ENCODE measurements at regions not wholly inside any gene's neighbourhood (a gene's known extent, or its start where the extent isn't known, plus 50 kb on each side); places are given as distances from the start of the nearest gene placed in this dataset.

- WGBS: 55% methylated on average over 2 of the region's 2 CpGs
- Histone ChIP-seq H3K4me3 (no peak overlapping the region), H3K27ac (replicated peaks in 1 of 4) (no peak overlapping the region), H3K27me3 (no peaks in the 10 kb centered on the region), H3K9me3 (no peaks in the 10 kb centered on the region), H3K36me3 (no peaks in the 10 kb centered on the region), H3K4me1 (no peaks in the 10 kb centered on the region)
- TF ChIP-seq, protein P1, sequence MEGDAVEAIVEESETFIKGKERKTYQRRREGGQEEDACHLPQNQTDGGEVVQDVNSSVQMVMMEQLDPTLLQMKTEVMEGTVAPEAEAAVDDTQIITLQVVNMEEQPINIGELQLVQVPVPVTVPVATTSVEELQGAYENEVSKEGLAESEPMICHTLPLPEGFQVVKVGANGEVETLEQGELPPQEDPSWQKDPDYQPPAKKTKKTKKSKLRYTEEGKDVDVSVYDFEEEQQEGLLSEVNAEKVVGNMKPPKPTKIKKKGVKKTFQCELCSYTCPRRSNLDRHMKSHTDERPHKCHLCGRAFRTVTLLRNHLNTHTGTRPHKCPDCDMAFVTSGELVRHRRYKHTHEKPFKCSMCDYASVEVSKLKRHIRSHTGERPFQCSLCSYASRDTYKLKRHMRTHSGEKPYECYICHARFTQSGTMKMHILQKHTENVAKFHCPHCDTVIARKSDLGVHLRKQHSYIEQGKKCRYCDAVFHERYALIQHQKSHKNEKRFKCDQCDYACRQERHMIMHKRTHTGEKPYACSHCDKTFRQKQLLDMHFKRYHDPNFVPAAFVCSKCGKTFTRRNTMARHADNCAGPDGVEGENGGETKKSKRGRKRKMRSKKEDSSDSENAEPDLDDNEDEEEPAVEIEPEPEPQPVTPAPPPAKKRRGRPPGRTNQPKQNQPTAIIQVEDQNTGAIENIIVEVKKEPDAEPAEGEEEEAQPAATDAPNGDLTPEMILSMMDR (IDR thresholded peaks at IDR 0.05): no peak
- no peak for TF ChIP-seq POLR2AphosphoS5 (IDR thresholded peaks at IDR 0.05)
- no peak for TF ChIP-seq POLR2A (IDR thresholded peaks at IDR 0.05; ENCODE audit: low read depth)
- no peak for TF ChIP-seq EP300 (IDR thresholded peaks at IDR 0.05)
- intact Hi-C loops (cut with DNase I): no loop called here
- DNase-seq (ENCODE audit: extremely low spot score): no peak
These were observed 394.8 kb downstream of the PID1 start for GRCh38 chr2:228876276-228876675.

DNA sequence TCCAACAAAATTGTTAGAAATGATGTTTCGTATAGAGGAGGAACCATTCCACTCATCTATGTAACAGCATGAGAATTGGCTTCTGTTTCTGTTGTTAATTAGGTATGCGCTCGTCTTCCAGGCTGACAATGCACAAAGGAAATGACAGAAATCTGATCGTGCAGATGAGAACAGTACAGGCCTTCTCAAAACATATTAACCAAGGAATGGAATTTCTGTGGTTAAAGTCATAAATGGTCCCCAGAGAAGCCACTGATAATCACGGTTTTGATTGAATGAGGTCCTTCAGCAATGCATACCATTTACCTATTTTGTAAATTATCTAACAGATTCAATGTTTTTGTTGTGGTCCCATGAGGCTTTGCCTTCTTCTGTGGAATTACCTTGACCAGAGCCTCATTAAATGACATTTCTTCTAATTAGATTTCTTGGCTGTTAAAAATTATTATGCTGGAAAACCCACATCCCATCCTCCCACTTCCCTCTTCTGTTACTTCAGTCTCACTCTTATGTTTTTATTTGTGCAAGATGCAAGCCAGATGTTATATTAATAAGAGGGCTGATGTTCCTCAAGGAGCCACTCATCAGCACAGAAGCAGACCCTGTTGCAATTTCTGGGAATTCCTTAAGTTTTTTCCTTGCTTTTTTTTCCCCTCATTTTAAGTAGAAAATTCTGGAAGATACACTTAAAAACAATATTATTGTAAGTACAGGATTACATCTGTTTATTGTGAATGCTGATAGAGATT, 395.8 kb downstream of the PID1 start:
- 80% methylated on average over 5 of the region's 5 CpGs for WGBS
- H3K4me1 ChIP-seq: no peaks in the 10 kb centered on the region
- H3K27me3 ChIP-seq: no peaks in the 10 kb centered on the region
- TF ChIP-seq, protein P1 (IDR thresholded peaks at IDR 0.05): no peak
- TF ChIP-seq POLR2AphosphoS5 (IDR thresholded peaks at IDR 0.05): no peak
- no peak for TF ChIP-seq POLR2A (IDR thresholded peaks at IDR 0.05; ENCODE audit: low read depth)
- H3K9me3 ChIP-seq: no peaks in the 10 kb centered on the region
- no peak overlapping the region for H3K27ac ChIP-seq (replicated peaks in 1 of 4)
- DNase-seq (ENCODE audit: extremely low spot score): no peak
- H3K4me3 ChIP-seq: no peak overlapping the region
- H3K36me3 ChIP-seq: no peaks in the 10 kb centered on the region
- intact Hi-C loops (cut with DNase I): no loop called here

- Histone ChIP-seq H3K9me3 (no peaks in the 10 kb centered on the region), H3K27me3 (no peaks in the 10 kb centered on the region), H3K4me3 (no peak overlapping the region), H3K27ac (replicated peaks in 1 of 4) (no peak overlapping the region), H3K4me1 (no peaks in the 10 kb centered on the region), H3K36me3 (no peaks in the 10 kb centered on the region)
- DNase-seq (ENCODE audit: extremely low spot score): no peak
- intact Hi-C loops (cut with DNase I): no loop called here
- no peak for TF ChIP-seq POLR2A (IDR thresholded peaks at IDR 0.05; ENCODE audit: low read depth)
- TF ChIP-seq, protein P1 (IDR thresholded peaks at IDR 0.05): no peak
- no peak for TF ChIP-seq EP300 (IDR thresholded peaks at IDR 0.05)
- 74% methylated on average over 4 of the region's 4 CpGs for WGBS
These were observed 400.1 kb downstream of the PID1 start for GRCh38 chr2:228871012-228871411.

- H3K27ac ChIP-seq (replicated peaks in 1 of 4): no peak overlapping the region
- no peak for DNase-seq (ENCODE audit: extremely low spot score)
- no peaks in the 10 kb centered on the region for H3K9me3 ChIP-seq
- no peaks in the 10 kb centered on the region for H3K4me1 ChIP-seq
- H3K36me3 ChIP-seq: no peaks in the 10 kb centered on the region
- intact Hi-C loops (cut with DNase I): no loop called here
- no peaks in the 10 kb centered on the region for H3K27me3 ChIP-seq
- H3K4me3 ChIP-seq: no peak overlapping the region
- TF ChIP-seq POLR2AphosphoS5 (IDR thresholded peaks at IDR 0.05) (no peak), POLR2A (IDR thresholded peaks at IDR 0.05; ENCODE audit: low read depth) (no peak), EP300 (IDR thresholded peaks at IDR 0.05) (no peak)
- TF ChIP-seq, protein P1 (IDR thresholded peaks at IDR 0.05): no peak
These were observed 401.3 kb downstream of the PID1 start for GRCh38 chr2:228869636-228870264.
